ENCODE measurements at regions not wholly inside any gene's neighbourhood (a gene's known extent, or its start where the extent isn't known, plus 50 kb on each side); places are given as distances from the start of the nearest gene placed in this dataset.

- TF ChIP-seq REST (IDR thresholded peaks at IDR 0.05; ENCODE audit: low read depth) (no peak), CREB1 (IDR thresholded peaks at IDR 0.05; ENCODE audit: low read depth) (no peak), USF1 (IDR thresholded peaks at IDR 0.05) (no peak), RAD21 (IDR thresholded peaks at IDR 0.05; ENCODE audit: low read depth) (no peak), TEAD4 (IDR thresholded peaks at IDR 0.05) (no peak), MAX (IDR thresholded peaks at IDR 0.05) (no peak), YY1 (IDR thresholded peaks at IDR 0.05; ENCODE audit: low read depth) (no peak), ZBTB7A (IDR thresholded peaks at IDR 0.05; ENCODE audit: low read depth) (no peak), EGR1 (IDR thresholded peaks at IDR 0.05) (no peak), TCF12 (IDR thresholded peaks at IDR 0.05; ENCODE audit: low read depth) (no peak), EP300 (IDR thresholded peaks at IDR 0.05; ENCODE audit: borderline replicate concordance) (no peak), NFIC (IDR thresholded peaks at IDR 0.05) (no peak), CEBPB (IDR thresholded peaks at IDR 0.05) (no peak), TAF1 (IDR thresholded peaks at IDR 0.05; ENCODE audit: low read depth) (no peak), FOXM1 (IDR thresholded peaks at IDR 0.05; ENCODE audit: borderline replicate concordance, low read depth) (no peak)
Observed at GRCh38 chr1:108046026-108046425, 81.0 kb upstream of the VAV3 start.

- TF ChIP-seq FOXM1 (IDR thresholded peaks at IDR 0.05; ENCODE audit: borderline replicate concordance, low read depth) (no peak), YY1 (IDR thresholded peaks at IDR 0.05; ENCODE audit: low read depth) (no peak), CREB1 (IDR thresholded peaks at IDR 0.05; ENCODE audit: low read depth) (no peak), USF1 (IDR thresholded peaks at IDR 0.05) (no peak), ZBTB7A (IDR thresholded peaks at IDR 0.05; ENCODE audit: low read depth) (no peak), EP300 (IDR thresholded peaks at IDR 0.05; ENCODE audit: borderline replicate concordance) (no peak), REST (IDR thresholded peaks at IDR 0.05; ENCODE audit: low read depth) (no peak), NFIC (IDR thresholded peaks at IDR 0.05) (no peak), RAD21 (IDR thresholded peaks at IDR 0.05; ENCODE audit: low read depth) (no peak), MAX (IDR thresholded peaks at IDR 0.05) (no peak), EGR1 (IDR thresholded peaks at IDR 0.05) (no peak), TCF12 (IDR thresholded peaks at IDR 0.05; ENCODE audit: low read depth) (no peak), CEBPB (IDR thresholded peaks at IDR 0.05) (no peak), TEAD4 (IDR thresholded peaks at IDR 0.05) (no peak), TAF1 (IDR thresholded peaks at IDR 0.05; ENCODE audit: low read depth) (no peak)
Observed at GRCh38 chr1:108045460-108045859, 80.5 kb upstream of the VAV3 start.

- TF ChIP-seq YY1 (IDR thresholded peaks at IDR 0.05; ENCODE audit: low read depth) (no peak), EGR1 (IDR thresholded peaks at IDR 0.05) (no peak), CEBPB (IDR thresholded peaks at IDR 0.05) (no peak), NFIC (IDR thresholded peaks at IDR 0.05) (no peak), MAX (IDR thresholded peaks at IDR 0.05) (no peak), ZBTB7A (IDR thresholded peaks at IDR 0.05; ENCODE audit: low read depth) (no peak), CREB1 (IDR thresholded peaks at IDR 0.05; ENCODE audit: low read depth) (no peak), TAF1 (IDR thresholded peaks at IDR 0.05; ENCODE audit: low read depth) (no peak), EP300 (IDR thresholded peaks at IDR 0.05; ENCODE audit: borderline replicate concordance) (no peak), REST (IDR thresholded peaks at IDR 0.05; ENCODE audit: low read depth) (no peak), TCF12 (IDR thresholded peaks at IDR 0.05; ENCODE audit: low read depth) (no peak)
Observed at GRCh38 chr1:108044318-108044717, 79.3 kb upstream of the VAV3 start.

- TF ChIP-seq USF1 (IDR thresholded peaks at IDR 0.05) = no peak
- no peak for TF ChIP-seq EGR1 (IDR thresholded peaks at IDR 0.05)
- no peak for TF ChIP-seq TCF12 (IDR thresholded peaks at IDR 0.05; ENCODE audit: low read depth)
- TF ChIP-seq YY1 (IDR thresholded peaks at IDR 0.05; ENCODE audit: low read depth) = no peak
- no peak for TF ChIP-seq REST (IDR thresholded peaks at IDR 0.05; ENCODE audit: low read depth)
- TF ChIP-seq FOXM1 (IDR thresholded peaks at IDR 0.05; ENCODE audit: borderline replicate concordance, low read depth) = no peak
- TF ChIP-seq MAX (IDR thresholded peaks at IDR 0.05) = no peak
Observed at GRCh38 chr1:108043707-108044106, 78.7 kb upstream of the VAV3 start.

Data from Ishikawa (cell line).